Cardiac fibroblast (primary cell): ENCODE measurements at regions not wholly inside any gene's neighbourhood (a gene's known extent, or its start where the extent isn't known, plus 50 kb on each side); places are given as distances from the start of the nearest gene placed in this dataset.

Source experiments
- DNase-seq, 2 donors: peaks; one replicate each; pipeline versions ENCODE4 v3.0.0 to v3.0.0-alpha.2; 2010; ENCODE audit warnings: low read depth in 2 of 2
- H3K4me3 ChIP-seq, 2 donors: replicated peaks in 1 of 2; 1 replicate in 1 of 2; 2 replicates in 1 of 2; pipeline ENCODE4 v1.5.1; 2011; ENCODE audit warnings: low read depth in 2 of 2, low read length in 2 of 2, mild to moderate bottlenecking in 2 of 2, moderate library complexity in 1 of 2
- TF ChIP-seq, protein P1 (sequence below): IDR thresholded peaks from one replicate; pipeline ENCODE4 v1.5.1; 2011; ENCODE audit warnings: low read depth, mild to moderate bottlenecking, low read length, inconsistent platforms

DNA sequence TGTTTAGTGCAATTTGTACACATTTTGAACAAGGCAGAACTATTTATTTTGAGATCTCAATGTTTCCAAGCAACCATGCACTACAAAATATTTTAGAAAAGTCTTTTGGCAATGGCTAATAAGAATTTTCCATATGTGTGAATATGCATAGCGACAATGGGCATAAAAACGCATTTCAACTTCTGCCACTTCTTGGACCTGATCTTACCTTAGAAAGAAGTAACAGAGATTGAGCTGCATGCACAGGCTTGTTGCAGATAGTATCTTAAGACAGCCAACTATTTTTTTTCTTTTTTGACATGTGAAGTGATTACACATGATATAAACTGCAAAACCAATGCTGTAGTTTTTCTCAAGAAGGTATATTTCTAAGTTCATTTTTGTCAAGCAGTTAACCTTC lies 210.4 kb upstream of the PHACTR1 start:
- H3K4me3 ChIP-seq, result no peak overlapping the region
- no peak for DNase-seq
- TF ChIP-seq, protein P1, sequence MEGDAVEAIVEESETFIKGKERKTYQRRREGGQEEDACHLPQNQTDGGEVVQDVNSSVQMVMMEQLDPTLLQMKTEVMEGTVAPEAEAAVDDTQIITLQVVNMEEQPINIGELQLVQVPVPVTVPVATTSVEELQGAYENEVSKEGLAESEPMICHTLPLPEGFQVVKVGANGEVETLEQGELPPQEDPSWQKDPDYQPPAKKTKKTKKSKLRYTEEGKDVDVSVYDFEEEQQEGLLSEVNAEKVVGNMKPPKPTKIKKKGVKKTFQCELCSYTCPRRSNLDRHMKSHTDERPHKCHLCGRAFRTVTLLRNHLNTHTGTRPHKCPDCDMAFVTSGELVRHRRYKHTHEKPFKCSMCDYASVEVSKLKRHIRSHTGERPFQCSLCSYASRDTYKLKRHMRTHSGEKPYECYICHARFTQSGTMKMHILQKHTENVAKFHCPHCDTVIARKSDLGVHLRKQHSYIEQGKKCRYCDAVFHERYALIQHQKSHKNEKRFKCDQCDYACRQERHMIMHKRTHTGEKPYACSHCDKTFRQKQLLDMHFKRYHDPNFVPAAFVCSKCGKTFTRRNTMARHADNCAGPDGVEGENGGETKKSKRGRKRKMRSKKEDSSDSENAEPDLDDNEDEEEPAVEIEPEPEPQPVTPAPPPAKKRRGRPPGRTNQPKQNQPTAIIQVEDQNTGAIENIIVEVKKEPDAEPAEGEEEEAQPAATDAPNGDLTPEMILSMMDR, result no peak

DNA sequence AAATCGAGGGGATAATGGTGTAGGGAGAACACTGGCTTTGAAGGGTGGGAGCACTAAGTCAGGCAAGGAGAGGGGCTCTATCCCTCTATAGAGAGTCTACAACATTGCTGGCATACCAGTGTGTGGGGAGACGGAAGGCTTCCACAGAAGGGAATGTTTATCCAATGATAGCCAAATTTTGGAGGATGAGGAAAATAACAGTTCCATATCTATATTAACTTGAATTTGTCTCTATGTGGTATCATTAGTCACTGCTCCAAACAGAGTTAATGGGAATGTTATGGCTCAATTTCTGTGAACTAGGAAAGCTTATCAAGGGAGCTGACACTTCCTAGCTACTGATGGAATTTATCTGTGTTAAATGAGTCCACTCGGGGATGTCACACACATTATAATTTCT lies 208.9 kb upstream of the PHACTR1 start:
- no peak overlapping the region for H3K4me3 ChIP-seq
- TF ChIP-seq, protein P1, result no peak
- DNase-seq, result peak in 1 of 2 donors; percentile 25

DNA sequence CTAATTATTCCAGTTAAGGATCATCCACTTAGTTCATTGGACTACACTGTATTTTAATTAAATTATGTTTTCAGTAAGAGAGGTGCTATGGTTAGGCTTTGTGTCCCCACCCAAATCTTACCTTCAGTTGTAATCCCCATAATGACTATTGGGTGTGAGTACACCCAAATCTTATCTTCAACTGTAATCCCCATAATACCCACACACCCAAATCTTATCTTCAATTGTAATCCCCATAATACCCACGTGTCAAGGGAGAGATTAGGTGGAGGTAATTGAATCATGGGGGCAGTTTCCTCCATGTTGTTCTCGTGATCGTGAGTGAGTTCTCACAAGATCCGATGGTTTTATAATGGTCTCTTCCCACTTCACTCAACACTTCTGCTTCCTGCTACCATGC lies 208.0 kb upstream of the PHACTR1 start:
- TF ChIP-seq, protein P1, result no peak
- no peak for DNase-seq
- no peak overlapping the region for H3K4me3 ChIP-seq

DNA sequence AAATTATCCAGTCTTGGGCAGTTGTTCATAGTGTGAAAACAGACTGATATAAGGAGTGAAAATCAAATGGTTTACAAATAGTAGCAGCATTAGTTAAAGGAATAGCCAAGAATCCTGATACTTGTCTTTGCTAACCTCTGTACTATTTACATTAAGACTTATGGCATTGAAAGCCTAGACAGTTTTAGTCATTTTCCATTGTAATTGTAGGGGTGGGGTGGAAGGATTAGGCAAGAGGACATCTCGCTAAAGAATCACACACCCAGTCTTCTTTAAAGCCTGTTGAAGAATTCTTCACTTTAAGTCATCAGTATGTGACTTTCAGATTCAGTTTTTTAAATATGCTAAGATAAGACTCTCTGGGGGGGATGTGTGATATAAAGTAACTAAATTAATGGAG lies 207.5 kb upstream of the PHACTR1 start:
- TF ChIP-seq, protein P1, result no peak
- no peak for DNase-seq
- no peak overlapping the region for H3K4me3 ChIP-seq

DNA sequence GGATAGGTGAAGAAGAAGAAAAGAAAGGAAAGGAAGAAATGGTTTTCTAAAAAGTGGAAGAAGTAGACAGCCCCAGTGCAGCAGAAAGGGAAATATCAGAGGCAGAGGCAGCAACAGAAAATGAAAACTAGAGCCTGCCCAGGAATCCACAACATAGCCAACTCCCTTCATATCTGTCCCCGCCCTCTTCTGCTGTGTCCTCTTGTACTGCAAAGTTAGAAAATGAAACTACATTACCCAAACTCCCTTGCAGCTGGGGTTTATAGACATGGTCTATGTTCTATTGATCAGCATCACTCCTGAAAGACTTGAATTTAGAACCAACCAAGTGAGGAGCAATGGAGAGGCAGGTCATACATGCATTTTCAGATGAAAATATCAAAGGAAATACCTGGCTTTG lies 200.5 kb upstream of the PHACTR1 start:
- DNase-seq, result peak in 1 of 2 donors; percentile 64
- H3K4me3 ChIP-seq, result no peak overlapping the region
- TF ChIP-seq, protein P1, result no peak

DNA sequence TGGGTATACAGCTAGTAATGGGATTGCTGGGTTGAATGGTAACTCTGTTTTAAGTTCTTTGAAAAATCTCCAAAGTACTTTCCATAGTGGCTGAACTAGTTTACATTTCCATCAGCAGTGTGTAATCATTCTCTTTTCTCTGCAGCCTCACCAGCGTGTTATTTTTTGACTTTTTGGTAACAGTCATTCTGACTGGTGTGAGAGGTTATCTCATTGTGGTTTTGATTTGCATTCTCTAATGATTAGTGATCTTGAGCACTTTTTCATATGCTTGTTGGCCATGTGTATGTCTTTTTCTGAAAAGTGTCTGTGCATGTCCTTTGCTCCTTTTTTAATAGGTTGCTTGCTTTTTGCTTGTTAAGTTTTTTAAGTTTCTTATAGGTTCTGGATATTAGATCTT lies 194.2 kb upstream of the PHACTR1 start:
- DNase-seq, result peak; percentile 18 to 27
- TF ChIP-seq, protein P1, result no peak
- H3K4me3 ChIP-seq, result no peak overlapping the region

DNA sequence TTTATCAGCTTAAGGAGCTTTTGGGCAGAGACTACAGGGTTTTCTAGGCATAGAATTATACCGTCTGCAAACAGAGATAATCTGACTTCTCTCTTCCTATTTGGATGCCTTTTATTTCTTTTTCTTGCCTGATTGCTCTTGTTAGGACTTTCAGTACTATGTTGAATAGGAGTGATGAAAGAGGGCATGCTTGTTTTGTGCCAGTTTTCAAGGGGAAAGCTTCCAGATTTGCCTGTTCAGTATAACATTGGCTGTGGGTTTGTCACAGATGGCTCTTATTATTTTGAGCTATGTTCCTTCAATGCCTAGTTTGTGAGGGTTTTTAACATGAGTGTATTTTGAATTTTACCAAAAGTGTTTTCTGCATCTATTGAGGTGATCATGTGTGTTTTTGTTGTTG lies 192.8 kb upstream of the PHACTR1 start:
- TF ChIP-seq, protein P1, result no peak
- no peak overlapping the region for H3K4me3 ChIP-seq
- DNase-seq, result peak in 1 of 2 donors; percentile 66
